Suprapubic skin (tissue), 3 donors: ENCODE measurements at regions not wholly inside any gene's neighbourhood (a gene's known extent, or its start where the extent isn't known, plus 50 kb on each side); places are given as distances from the start of the nearest gene placed in this dataset.

Experiments
- EP300 ChIP-seq: sonication (generic); formaldehyde crosslinking; IDR thresholded peaks from one replicate; pipeline ENCODE4 v1.6.1; 2017; ENCODE audit warnings: antibody characterized with exemption
- TF ChIP-seq, protein P1 (sequence below), 2 donors: fragments of 200-600 bp in 1 of 2; fragments of 450-650 bp in 1 of 2; sonication (generic) in 1 of 2; IDR thresholded peaks; one replicate each; pipeline ENCODE4 v1.5.1; 2016 to 2019; ENCODE audit warnings: antibody characterized with exemption in 2 of 2, mild to moderate bottlenecking in 1 of 2, moderate library complexity in 1 of 2

DNA sequence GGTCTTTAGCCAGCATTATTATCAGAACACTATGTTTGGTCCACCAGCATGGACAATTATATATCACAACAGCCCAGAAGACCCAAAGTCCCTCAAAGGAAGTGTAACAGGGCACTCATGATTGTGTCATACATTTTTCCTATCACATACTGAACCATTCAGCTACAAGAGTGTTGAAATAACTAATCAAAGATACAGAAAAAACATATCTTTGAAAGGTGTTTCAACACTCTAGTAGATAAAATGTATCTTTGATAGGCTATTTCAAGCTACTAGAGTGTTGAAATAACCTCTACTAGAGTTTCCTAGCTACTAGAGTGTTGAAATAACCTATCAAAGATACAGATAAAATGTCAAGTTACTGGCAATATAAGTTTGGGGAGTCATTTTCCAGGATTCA, 545.0 kb downstream of the PRR16 start:
- no peak for TF ChIP-seq EP300
- TF ChIP-seq, protein P1, sequence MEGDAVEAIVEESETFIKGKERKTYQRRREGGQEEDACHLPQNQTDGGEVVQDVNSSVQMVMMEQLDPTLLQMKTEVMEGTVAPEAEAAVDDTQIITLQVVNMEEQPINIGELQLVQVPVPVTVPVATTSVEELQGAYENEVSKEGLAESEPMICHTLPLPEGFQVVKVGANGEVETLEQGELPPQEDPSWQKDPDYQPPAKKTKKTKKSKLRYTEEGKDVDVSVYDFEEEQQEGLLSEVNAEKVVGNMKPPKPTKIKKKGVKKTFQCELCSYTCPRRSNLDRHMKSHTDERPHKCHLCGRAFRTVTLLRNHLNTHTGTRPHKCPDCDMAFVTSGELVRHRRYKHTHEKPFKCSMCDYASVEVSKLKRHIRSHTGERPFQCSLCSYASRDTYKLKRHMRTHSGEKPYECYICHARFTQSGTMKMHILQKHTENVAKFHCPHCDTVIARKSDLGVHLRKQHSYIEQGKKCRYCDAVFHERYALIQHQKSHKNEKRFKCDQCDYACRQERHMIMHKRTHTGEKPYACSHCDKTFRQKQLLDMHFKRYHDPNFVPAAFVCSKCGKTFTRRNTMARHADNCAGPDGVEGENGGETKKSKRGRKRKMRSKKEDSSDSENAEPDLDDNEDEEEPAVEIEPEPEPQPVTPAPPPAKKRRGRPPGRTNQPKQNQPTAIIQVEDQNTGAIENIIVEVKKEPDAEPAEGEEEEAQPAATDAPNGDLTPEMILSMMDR (IDR thresholded peaks at IDR 0.05), result no peak
